Activated CD8-positive, alpha-beta memory T cell treated with anti-CD3 and anti-CD28 coated beads, Interleukin-2, amount 10 ng/mL, durations not matched to agents 7 days and 5 days (primary cell): ENCODE measurements at regions not wholly inside any gene's neighbourhood (a gene's known extent, or its start where the extent isn't known, plus 50 kb on each side); places are given as distances from the start of the nearest gene placed in this dataset.
"Not testable (repeated sequence)": the region's sequence is repeated elsewhere in the genome, so short reads cannot be mapped to it uniquely, and the experiment has no call there.

ENCODE experiments used
- ATAC-seq: fragments of 150-1000 bp; cut with Tn5 transposase; one replicate; pipeline ENCODE4 v1.10.0; 2021; ENCODE audit warnings: moderate library complexity
- CTCF ChIA-PET: fragments of 350-600 bp; sonication (Branson Sonifier 250); formaldehyde crosslinking; loops from one replicate; lab custom pipeline; 2021; ENCODE audit warnings: antibody characterized with exemption; lab: Charles Lee
- DNase-seq: peaks from one replicate; pipeline ENCODE4 v3.0.0-alpha.2; 2020
- H3K27ac Mint-ChIP-seq: one replicate; pipeline ENCODE4 v1.8.0; 2021; ENCODE audit warnings: mild to moderate bottlenecking, mixed read lengths
- H3K27me3 Mint-ChIP-seq: one replicate; pipeline ENCODE4 v1.8.0; 2021; ENCODE audit warnings: mixed read lengths
- H3K36me3 Mint-ChIP-seq: one replicate; pipeline ENCODE4 v1.8.0; 2021; ENCODE audit warnings: mild to moderate bottlenecking, mixed read lengths
- H3K4me1 Mint-ChIP-seq: one replicate; pipeline ENCODE4 v1.8.0; 2021; ENCODE audit warnings: mixed read lengths
- H3K4me3 Mint-ChIP-seq: one replicate; pipeline ENCODE4 v1.8.0; 2021; ENCODE audit warnings: mild to moderate bottlenecking, moderate library complexity, mixed read lengths
- H3K9me3 Mint-ChIP-seq: one replicate; pipeline ENCODE4 v1.8.0; 2022; ENCODE audit warnings: low read depth, mixed read lengths

DNA sequence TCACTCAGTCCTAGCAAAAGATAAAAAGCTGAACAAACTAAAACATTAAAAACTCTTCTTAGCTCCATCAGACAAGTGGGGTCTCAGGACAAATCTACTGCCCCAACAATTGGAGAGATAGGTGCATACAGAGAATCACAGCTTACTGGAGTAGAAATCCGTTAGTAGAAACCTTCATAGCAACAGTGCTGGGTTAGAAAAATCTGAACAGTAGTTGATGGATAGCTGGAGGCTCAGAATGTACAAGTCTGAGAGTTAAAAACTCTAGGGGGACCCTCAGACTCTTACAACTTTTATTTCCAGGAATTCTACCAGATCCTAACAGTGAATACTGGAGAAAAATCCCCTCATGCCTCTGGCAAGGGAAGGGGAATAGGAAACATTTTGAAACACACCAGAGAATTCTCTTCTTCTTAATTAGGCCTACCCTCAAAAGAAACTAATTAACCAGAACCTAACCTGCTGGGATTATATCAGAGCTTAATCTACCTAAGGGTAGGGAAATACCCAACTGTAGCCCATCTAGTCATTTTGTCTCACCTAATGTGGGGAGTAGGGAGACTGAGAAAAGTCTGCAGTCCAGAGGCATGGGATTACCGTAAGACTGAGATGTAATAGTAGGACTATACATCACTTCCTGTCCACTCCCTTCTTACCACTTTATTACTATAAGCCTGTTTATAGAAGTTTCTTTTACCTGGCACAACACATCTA is 165.0 kb upstream of the CTSO start:
- Mint-ChIP-seq H3K4me1 (no peaks in the 10 kb centered on the region), H3K27ac (no peak overlapping the region), H3K36me3 (no peaks in the 10 kb centered on the region), H3K9me3 (peaks cover 3% of the 10 kb centered on the region), H3K27me3 (no peaks in the 10 kb centered on the region), H3K4me3 (no peak overlapping the region)
- DNase-seq, result no peak
- CTCF ChIA-PET, result no interaction called here
- ATAC-seq, result no peak

DNA sequence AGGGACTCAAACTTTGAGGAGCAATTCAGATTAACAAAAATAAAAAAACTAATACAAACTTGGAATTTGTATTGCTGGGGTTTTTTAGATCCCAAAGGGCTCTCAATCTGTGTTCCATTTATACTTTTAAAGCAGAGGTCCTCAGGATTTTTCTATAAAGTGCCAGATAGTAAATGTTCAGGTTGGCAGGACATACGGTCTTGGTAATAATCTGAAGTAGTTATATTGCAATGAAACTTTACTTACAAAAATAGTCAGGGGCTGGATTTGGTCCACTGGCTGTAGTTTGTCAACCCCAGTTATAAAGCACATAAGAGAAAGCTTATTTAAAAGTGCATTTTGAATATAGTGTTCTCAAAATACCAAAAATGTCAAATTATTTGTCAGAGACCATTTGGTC is 164.1 kb upstream of the CTSO start:
- Mint-ChIP-seq H3K9me3 (peaks cover 3% of the 10 kb centered on the region), H3K4me1 (no peaks in the 10 kb centered on the region), H3K27ac (no peak overlapping the region)

DNA sequence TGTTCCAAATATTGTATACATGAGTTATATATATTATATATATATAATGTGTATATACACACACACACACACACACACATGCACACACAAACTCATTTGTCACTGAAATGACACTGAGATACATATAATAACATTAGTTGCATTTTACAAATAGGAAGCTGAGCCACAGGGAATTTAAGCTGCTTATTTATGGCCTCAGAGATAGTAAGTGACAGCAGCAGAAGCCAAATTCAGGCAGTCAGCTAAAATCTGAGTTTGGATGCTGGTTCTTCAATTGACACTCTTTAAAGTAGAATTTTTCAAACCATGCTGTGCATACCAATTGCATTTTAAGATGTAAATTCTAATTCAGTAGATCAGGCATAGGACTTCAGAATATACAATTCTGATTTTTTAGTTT is 163.3 kb upstream of the CTSO start:
- no peaks in the 10 kb centered on the region for H3K9me3 Mint-ChIP-seq
- H3K27ac Mint-ChIP-seq, result no peak overlapping the region
- DNase-seq (no peak), ATAC-seq (no peak)
- H3K36me3 Mint-ChIP-seq, result no peaks in the 10 kb centered on the region
- H3K4me1 Mint-ChIP-seq, result no peaks in the 10 kb centered on the region
- no peaks in the 10 kb centered on the region for H3K27me3 Mint-ChIP-seq
- CTCF ChIA-PET, result no interaction called here
- no peak overlapping the region for H3K4me3 Mint-ChIP-seq

More for the DNA sequence above, 164.1 kb upstream of the CTSO start:
- Mint-ChIP-seq H3K27me3 (no peaks in the 10 kb centered on the region), H3K4me3 (no peak overlapping the region), H3K36me3 (no peaks in the 10 kb centered on the region)
- DNase-seq, result no peak
- CTCF ChIA-PET, result no interaction called here
- no peak for ATAC-seq

DNA sequence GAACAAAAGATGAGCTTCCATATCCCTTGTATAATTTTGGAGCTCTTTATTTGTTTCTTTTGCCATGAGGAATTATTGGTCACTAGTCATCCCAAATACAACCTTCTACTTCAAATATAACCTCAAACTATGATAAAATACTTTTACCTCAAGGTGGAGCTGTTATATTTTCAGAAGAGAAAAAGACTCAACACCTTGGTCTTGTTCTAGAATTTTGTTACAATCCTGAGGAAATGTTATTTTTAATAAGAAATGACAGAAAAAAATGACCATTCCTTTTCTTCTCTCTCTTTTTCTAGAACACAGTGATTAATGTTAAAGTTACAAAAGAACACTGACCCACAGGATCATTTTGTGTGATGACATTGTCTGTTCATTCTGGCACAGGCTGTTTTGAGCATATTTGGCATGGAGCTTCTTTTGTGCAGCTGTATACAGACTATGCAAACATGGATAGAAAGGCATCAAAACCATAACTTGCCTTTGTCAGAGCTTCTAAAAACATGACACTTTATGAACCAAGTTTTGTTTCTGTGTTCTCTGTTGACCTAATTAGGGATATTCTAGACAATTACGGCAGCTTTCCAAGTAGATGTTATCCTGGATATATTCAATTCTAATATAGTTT is 159.6 kb upstream of the CTSO start:
- H3K4me1 Mint-ChIP-seq, result no peaks in the 10 kb centered on the region
- ATAC-seq (no peak), DNase-seq (no peak)
- H3K9me3 Mint-ChIP-seq, result no peaks in the 10 kb centered on the region
- H3K36me3 Mint-ChIP-seq, result no peaks in the 10 kb centered on the region
- no peaks in the 10 kb centered on the region for H3K27me3 Mint-ChIP-seq
- no peak overlapping the region for H3K4me3 Mint-ChIP-seq
- CTCF ChIA-PET, result interaction anchor here (0.9 kb wide), 1 partner anchor 181 kb away, joined by 3 read pairs; no protein-coding TSS in a partner anchor
- no peak overlapping the region for H3K27ac Mint-ChIP-seq

DNA sequence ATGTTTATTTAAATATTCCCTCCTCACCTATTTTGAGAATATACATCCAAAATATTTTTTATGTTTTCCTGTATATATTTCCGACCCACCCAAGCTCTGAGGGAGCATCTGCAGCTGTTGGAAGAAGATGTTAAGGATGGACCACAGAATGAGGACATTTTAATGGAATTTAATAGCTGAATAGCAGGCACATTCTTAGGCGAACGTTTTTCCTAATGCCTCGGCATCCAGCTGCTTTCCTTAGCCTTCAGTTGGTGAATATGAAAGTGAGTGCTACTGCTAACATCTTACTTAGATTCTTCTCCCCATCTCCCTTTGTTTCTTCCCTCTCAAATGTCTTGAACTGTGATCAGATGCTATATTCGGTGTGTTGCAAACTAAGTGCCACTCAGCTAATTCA is 158.0 kb upstream of the CTSO start:
- DNase-seq, result no peak
- CTCF ChIA-PET, result no interaction called here
- Mint-ChIP-seq H3K4me1 (no peaks in the 10 kb centered on the region), H3K9me3 (no peaks in the 10 kb centered on the region), H3K36me3 (no peaks in the 10 kb centered on the region), H3K27ac (no peak overlapping the region), H3K27me3 (no peaks in the 10 kb centered on the region), H3K4me3 (no peak overlapping the region)
- ATAC-seq, result no peak

DNA sequence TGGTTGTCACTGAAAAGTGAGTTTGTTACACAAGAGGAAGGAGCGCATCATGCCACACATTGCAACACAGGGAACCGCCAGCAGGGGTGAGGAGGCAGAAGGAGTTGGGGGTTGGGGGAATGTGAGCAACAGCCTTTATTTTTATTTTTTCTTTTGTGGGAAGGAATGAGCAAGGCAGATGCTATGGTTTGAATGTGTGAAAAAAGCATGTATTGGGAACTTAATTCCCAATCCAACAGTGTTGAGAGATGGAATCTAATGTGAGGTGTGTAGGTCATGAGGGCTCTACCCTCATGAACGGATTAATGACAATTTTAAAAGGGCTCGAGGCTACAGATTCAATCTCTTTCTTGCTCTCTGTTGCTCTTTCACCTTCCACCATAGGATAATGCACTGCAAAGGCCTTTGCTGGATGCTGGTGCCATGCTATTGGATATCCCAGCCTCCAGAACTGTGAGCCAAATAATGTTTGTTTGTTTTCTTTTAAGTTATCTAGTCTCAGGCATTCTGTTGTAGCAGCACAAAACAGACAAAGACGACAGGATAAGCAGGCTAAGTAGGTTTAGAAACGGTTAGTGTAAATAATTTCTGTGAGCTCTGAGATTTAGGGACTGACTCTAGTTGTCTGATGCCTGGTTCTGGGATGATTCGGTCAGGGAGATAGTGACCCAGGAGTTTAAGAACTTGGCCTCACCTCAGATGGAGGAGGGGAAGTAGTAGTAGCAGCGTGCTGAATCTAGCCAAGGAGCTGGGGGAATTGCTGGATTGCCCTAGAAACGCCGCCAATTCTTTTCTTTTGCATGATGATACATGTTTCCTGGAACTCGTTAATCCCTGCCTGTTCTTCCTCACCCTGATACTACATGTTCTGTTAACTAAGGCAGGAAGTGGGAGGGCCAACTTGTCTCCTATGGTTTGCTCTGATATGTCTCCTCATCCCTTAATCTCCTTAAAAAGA is 156.6 kb upstream of the CTSO start:
- Mint-ChIP-seq H3K36me3 (no peaks in the 10 kb centered on the region), H3K27me3 (no peaks in the 10 kb centered on the region), H3K9me3 (no peaks in the 10 kb centered on the region), H3K4me1 (no peaks in the 10 kb centered on the region), H3K4me3 (no peak overlapping the region), H3K27ac (no peak overlapping the region)
- ATAC-seq (no peak), DNase-seq (no peak)
- CTCF ChIA-PET, result no interaction called here

DNA sequence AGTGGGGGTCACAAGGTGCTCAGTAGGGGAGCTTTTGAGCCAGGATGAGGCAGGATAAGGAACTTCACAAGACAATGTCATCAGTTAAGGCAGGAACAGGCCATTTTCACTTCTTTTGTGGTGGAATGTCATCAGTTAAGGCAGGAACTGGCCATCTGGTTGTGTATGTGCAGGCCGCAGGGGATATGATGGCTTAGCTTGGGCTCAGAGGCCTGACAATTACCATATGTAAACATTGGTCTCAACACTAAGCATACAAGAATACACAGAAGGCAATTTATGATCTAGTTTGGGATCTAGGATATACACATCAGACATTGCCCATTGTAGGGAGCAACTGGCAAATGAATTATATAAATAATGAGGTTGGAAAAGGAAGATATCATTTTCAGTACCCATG is 155.4 kb upstream of the CTSO start:
- H3K27ac Mint-ChIP-seq, H3K4me1 Mint-ChIP-seq, H3K4me3 Mint-ChIP-seq, CTCF ChIA-PET, H3K27me3 Mint-ChIP-seq, H3K9me3 Mint-ChIP-seq, DNase-seq, H3K36me3 Mint-ChIP-seq, ATAC-seq: not testable (repeated sequence)

DNA sequence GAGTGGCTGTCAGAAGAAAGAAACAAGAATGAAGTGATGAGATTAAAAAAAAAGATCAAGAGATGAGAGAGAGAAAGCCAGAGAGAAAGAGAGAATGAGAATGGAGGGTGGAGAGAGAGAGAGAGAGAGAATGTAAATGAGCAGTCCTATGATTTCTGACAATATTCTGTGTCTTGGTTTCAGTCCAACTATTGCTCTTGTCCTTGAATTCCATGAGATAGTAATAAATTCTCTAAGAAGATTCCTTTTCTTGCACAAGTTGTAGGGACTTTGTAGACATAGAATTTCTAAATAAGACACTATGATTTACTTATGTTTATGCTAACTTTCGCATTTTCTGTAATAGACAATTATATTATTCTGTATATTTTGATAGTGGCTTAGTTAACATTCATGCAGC is 149.6 kb upstream of the CTSO start:
- Mint-ChIP-seq H3K4me3 (no peak overlapping the region), H3K4me1 (no peaks in the 10 kb centered on the region), H3K36me3 (no peaks in the 10 kb centered on the region), H3K27me3 (no peaks in the 10 kb centered on the region), H3K27ac (no peak overlapping the region), H3K9me3 (no peaks in the 10 kb centered on the region)
- DNase-seq, result no peak
- ATAC-seq, result no peak
- CTCF ChIA-PET, result interaction anchor here (0.6 kb wide), 1 partner anchor 38 kb away, joined by 3 read pairs; no protein-coding TSS in a partner anchor

DNA sequence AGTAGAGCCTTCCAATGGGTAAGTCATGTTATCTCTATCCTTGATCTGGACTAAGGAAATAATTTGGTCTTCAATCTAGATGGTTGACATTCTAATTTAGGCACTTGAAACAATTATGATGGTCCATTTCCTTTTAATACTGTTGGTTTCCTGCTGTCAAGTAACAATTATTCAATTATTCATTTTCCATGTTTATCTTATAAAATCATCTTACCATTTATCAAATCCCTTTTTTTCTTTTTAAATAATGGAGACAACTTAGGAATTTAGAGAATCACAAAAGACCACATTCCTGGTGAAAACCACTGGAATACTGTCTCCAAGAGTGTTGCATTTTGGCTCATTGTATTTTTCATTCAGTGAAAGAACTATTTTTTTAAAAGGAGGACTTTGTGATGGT is 148.7 kb upstream of the CTSO start:
- CTCF ChIA-PET, result no interaction called here
- Mint-ChIP-seq H3K4me3 (no peak overlapping the region), H3K27me3 (no peaks in the 10 kb centered on the region), H3K4me1 (no peaks in the 10 kb centered on the region), H3K36me3 (no peaks in the 10 kb centered on the region), H3K27ac (no peak overlapping the region), H3K9me3 (no peaks in the 10 kb centered on the region)
- ATAC-seq, result no peak
- DNase-seq, result no peak

DNA sequence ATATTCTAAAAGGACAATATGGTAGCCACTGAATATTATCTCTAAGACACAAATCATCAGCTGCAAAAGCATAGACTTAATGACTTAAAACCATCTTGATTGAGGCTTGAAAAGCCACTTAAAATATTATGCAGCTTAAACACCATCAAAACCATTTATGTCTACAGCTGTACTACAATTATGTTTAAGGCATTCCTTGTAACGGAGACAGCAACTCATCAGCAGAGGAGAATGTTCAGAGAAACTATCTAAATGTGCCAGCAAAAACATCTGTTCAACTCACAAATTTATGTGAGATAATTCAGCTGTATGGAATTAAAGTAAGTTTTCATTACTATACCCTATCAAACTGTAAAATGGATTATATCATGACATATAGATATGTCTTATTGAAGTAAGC is 147.9 kb upstream of the CTSO start:
- Mint-ChIP-seq H3K36me3 (no peaks in the 10 kb centered on the region), H3K9me3 (no peaks in the 10 kb centered on the region), H3K4me1 (no peaks in the 10 kb centered on the region), H3K4me3 (no peak overlapping the region), H3K27ac (no peak overlapping the region), H3K27me3 (no peaks in the 10 kb centered on the region)
- DNase-seq, result no peak
- CTCF ChIA-PET, result no interaction called here
- ATAC-seq, result no peak

DNA sequence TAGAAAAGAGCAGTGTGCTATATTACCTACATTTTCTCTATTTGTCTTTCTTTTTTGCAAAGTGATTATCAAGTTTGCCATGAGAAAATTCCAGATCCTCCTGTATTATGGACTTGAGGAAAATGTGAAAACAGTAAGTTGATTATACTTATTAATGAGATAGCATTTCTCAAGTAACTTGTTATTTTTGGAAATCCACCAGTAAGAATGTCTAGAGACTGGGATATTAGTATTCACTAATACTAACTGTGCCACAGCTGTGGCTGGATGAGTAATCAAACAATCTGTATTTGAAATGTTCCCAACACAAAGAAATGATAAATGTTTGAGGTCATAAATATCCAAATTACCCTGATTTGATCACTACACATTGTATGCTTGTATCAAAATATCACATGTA is 147.0 kb upstream of the CTSO start:
- CTCF ChIA-PET, result no interaction called here
- Mint-ChIP-seq H3K36me3 (no peaks in the 10 kb centered on the region), H3K4me3 (no peak overlapping the region), H3K27ac (no peak overlapping the region), H3K27me3 (no peaks in the 10 kb centered on the region), H3K4me1 (no peaks in the 10 kb centered on the region), H3K9me3 (no peaks in the 10 kb centered on the region)
- ATAC-seq (no peak), DNase-seq (no peak)

DNA sequence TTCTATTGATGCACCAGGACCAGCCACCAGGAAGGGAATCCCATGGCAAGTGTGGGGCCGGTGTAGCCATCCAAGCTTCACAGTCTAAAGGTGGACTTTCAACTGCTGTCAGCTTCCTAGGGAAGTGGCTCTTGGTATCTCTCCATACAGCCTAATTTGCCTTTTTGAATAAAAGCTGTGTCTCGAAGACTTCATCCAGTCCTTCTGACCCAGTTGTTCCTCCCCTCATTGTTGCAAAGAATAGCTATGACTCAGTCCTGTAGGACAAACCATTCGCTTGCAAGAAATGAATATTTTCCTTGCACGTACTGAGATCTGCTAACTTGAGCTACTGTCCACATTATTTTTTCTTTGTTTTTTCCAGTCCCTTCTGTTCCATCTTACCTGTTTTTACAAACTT is 145.1 kb upstream of the CTSO start:
- H3K4me1 Mint-ChIP-seq, result no peaks in the 10 kb centered on the region
- no peak for DNase-seq

DNA sequence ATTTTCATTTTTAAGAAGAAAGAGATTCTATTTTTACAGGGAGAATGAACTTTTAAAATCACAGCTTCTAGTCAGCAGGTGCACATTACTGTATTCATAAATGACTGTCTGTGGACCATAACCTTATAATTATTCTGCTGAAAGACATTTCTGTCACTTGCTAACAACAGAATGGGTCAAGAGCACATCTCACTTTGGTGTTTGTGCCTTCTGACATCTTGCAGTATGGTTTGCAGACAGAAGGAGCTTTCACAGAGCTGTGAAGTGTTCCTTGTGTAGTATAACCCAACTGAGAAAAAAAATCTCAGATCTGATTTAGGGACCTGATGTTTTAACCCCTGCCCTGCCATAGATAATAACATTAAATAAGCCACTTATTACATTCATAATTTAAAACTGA is 131.4 kb upstream of the CTSO start:
- DNase-seq (no peak), ATAC-seq (no peak)
- H3K9me3 Mint-ChIP-seq, result no peaks in the 10 kb centered on the region
- H3K27ac Mint-ChIP-seq, result no peak overlapping the region
- no peak overlapping the region for H3K4me3 Mint-ChIP-seq
- no peaks in the 10 kb centered on the region for H3K4me1 Mint-ChIP-seq
- H3K36me3 Mint-ChIP-seq, result no peaks in the 10 kb centered on the region
- no peaks in the 10 kb centered on the region for H3K27me3 Mint-ChIP-seq
- CTCF ChIA-PET, result no interaction called here

More for the DNA sequence above, 145.1 kb upstream of the CTSO start:
- Mint-ChIP-seq H3K9me3 (no peaks in the 10 kb centered on the region), H3K27ac (no peak overlapping the region), H3K4me3 (no peak overlapping the region), H3K27me3 (no peaks in the 10 kb centered on the region), H3K36me3 (no peaks in the 10 kb centered on the region)
- ATAC-seq, result no peak
- CTCF ChIA-PET, result no interaction called here
